ENCODE measurements at regions not wholly inside any gene's neighbourhood (a gene's known extent, or its start where the extent isn't known, plus 50 kb on each side); places are given as distances from the start of the nearest gene placed in this dataset.

GRCh38 chr1:96416701-96417444 lies 304.7 kb upstream of the PTBP2 start:
- Histone ChIP-seq H3K27ac (ENCODE audit: low read depth, low read length) (no peak overlapping the region), H2AFZ (ENCODE audit: low read depth, low read length, severe bottlenecking) (no peak overlapping the region), H3K36me3 (ENCODE audit: low read length) (no peaks in the 10 kb centered on the region), H3K27me3 (ENCODE audit: low read length) (no peaks in the 10 kb centered on the region), H3K4me3 (ENCODE audit: insufficient read depth, low read length, poor library complexity, severe bottlenecking) (no peak overlapping the region), H3K9ac (ENCODE audit: low read length) (no peak overlapping the region), H4K20me1 (ENCODE audit: low read depth, low read length) (no peaks in the 10 kb centered on the region), H3F3A (ENCODE audit: insufficient read depth) (no peaks in the 10 kb centered on the region), H3K79me2 (ENCODE audit: insufficient read depth, low read length) (no peaks in the 10 kb centered on the region), H3K4me2 (ENCODE audit: low read depth, low read length, poor library complexity, severe bottlenecking) (no peak overlapping the region), H3K9me3 (ENCODE audit: insufficient read depth, low read length) (no peaks in the 10 kb centered on the region), H3K9me2 (replicated peaks; ENCODE audit: insufficient read depth, low read length) (no peaks in the 10 kb centered on the region)
- TF ChIP-seq, protein P1, sequence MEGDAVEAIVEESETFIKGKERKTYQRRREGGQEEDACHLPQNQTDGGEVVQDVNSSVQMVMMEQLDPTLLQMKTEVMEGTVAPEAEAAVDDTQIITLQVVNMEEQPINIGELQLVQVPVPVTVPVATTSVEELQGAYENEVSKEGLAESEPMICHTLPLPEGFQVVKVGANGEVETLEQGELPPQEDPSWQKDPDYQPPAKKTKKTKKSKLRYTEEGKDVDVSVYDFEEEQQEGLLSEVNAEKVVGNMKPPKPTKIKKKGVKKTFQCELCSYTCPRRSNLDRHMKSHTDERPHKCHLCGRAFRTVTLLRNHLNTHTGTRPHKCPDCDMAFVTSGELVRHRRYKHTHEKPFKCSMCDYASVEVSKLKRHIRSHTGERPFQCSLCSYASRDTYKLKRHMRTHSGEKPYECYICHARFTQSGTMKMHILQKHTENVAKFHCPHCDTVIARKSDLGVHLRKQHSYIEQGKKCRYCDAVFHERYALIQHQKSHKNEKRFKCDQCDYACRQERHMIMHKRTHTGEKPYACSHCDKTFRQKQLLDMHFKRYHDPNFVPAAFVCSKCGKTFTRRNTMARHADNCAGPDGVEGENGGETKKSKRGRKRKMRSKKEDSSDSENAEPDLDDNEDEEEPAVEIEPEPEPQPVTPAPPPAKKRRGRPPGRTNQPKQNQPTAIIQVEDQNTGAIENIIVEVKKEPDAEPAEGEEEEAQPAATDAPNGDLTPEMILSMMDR (IDR thresholded peaks at IDR 0.05; ENCODE audit: insufficient read depth, low read length, poor library complexity, severe bottlenecking): no peak
- TF ChIP-seq EZH2phosphoT487 (conservative IDR thresholded peaks at IDR 0.05; ENCODE audit: low read length): no peak

DNA sequence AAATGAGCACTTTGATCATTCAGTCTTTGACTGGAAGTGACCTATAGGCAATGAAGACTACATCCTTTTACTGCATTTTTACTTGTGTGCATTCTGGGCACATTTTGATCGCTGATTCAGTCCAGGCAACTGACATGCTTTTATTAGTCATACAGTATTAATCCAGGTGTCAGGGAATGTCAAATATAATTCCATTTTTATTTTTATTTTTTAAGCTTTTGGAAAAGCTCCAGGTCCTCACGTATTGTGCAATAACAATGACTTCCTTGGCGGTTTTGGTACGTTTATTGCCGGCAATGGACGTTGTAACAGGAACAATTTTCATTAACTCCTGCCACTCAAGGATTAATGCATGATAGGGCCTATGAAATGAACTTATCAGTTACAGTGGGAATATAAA lies 302.6 kb upstream of the PTBP2 start:
- H3F3A ChIP-seq (ENCODE audit: insufficient read depth): no peaks in the 10 kb centered on the region
- no peaks in the 10 kb centered on the region for H3K36me3 ChIP-seq (ENCODE audit: low read length)
- no peaks in the 10 kb centered on the region for H4K20me1 ChIP-seq (ENCODE audit: low read depth, low read length)
- no peak overlapping the region for H3K4me2 ChIP-seq (ENCODE audit: low read depth, low read length, poor library complexity, severe bottlenecking)
- no peaks in the 10 kb centered on the region for H3K9me2 ChIP-seq (replicated peaks; ENCODE audit: insufficient read depth, low read length)
- H2AFZ ChIP-seq (ENCODE audit: low read depth, low read length, severe bottlenecking): no peak overlapping the region
- no peak overlapping the region for H3K9ac ChIP-seq (ENCODE audit: low read length)
- H3K9me3 ChIP-seq (ENCODE audit: insufficient read depth, low read length): no peaks in the 10 kb centered on the region
- no peaks in the 10 kb centered on the region for H3K79me2 ChIP-seq (ENCODE audit: insufficient read depth, low read length)
- no peak overlapping the region for H3K27ac ChIP-seq (ENCODE audit: low read depth, low read length)
- H3K27me3 ChIP-seq (ENCODE audit: low read length): no peaks in the 10 kb centered on the region
- TF ChIP-seq EZH2phosphoT487 (conservative IDR thresholded peaks at IDR 0.05; ENCODE audit: low read length): no peak
- TF ChIP-seq, protein P1 (IDR thresholded peaks at IDR 0.05; ENCODE audit: insufficient read depth, low read length, poor library complexity, severe bottlenecking): no peak
- H3K4me3 ChIP-seq (ENCODE audit: insufficient read depth, low read length, poor library complexity, severe bottlenecking): no peak overlapping the region

DNA sequence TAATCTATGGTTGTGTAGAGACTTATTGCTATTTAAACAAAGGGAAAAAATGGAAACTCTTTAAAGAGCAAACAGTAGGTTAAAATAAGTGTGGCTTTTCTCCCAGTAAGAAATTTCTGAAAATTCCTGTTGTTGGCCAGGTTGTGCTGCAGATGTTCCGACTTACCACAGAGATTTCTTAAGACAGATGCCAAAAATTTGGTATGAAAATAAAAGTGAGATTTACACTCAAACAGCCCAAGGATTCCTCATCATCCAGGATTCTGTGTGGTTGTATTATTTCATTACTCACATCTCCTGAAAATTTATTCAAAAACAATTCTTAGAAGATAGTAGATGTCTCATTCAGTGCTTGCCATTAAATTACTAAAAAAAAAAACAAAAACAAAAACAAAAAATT lies 296.7 kb upstream of the PTBP2 start:
- Histone ChIP-seq H3K79me2 (ENCODE audit: insufficient read depth, low read length) (no peaks in the 10 kb centered on the region), H3K27ac (ENCODE audit: low read depth, low read length) (no peak overlapping the region), H3K9me2 (replicated peaks; ENCODE audit: insufficient read depth, low read length) (no peaks in the 10 kb centered on the region), H3K4me3 (ENCODE audit: insufficient read depth, low read length, poor library complexity, severe bottlenecking) (no peak overlapping the region), H4K20me1 (ENCODE audit: low read depth, low read length) (no peaks in the 10 kb centered on the region), H3K4me2 (ENCODE audit: low read depth, low read length, poor library complexity, severe bottlenecking) (no peak overlapping the region), H3F3A (ENCODE audit: insufficient read depth) (no peaks in the 10 kb centered on the region), H3K36me3 (ENCODE audit: low read length) (no peaks in the 10 kb centered on the region), H3K9me3 (ENCODE audit: insufficient read depth, low read length) (no peaks in the 10 kb centered on the region), H2AFZ (ENCODE audit: low read depth, low read length, severe bottlenecking) (no peak overlapping the region), H3K9ac (ENCODE audit: low read length) (no peak overlapping the region), H3K27me3 (ENCODE audit: low read length) (no peaks in the 10 kb centered on the region)
- TF ChIP-seq EZH2phosphoT487 (conservative IDR thresholded peaks at IDR 0.05; ENCODE audit: low read length): no peak
- TF ChIP-seq, protein P1 (IDR thresholded peaks at IDR 0.05; ENCODE audit: insufficient read depth, low read length, poor library complexity, severe bottlenecking): no peak
